ENCODE measurements at regions not wholly inside any gene's neighbourhood (a gene's known extent, or its start where the extent isn't known, plus 50 kb on each side); places are given as distances from the start of the nearest gene placed in this dataset.
"Not testable (repeated sequence)": the region's sequence is repeated elsewhere in the genome, so short reads cannot be mapped to it uniquely, and the experiment has no call there.

DNA sequence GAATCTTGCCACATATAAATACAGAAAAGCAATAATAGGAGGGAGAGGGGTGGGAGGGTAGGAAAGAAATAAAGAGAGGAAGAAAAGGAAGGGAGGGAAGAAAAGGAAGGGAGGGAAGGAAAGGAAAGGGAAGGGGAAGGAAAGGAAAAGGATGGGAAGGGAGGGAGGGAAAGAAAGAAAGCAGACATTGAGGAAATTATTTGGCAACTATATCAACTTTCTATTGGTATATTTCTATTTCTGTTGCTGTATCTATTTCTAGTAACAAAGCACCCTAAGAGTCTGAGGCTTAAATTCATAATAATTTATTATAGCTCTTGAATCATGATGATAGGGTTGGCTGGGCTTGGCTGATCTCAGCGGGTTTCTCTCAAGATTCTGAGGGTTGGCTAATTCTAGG is 648.0 kb downstream of the CCDC85A start:
- Mint-ChIP-seq H3K4me1 (ENCODE audit: unreplicated experiment) (no peaks in the 10 kb centered on the region), H3K4me3 (ENCODE audit: unreplicated experiment) (no peak overlapping the region), H3K27me3 (ENCODE audit: unreplicated experiment) (no peaks in the 10 kb centered on the region), H3K9me3 (ENCODE audit: unreplicated experiment) (no peaks in the 10 kb centered on the region), H3K36me3 (ENCODE audit: unreplicated experiment) (no peaks in the 10 kb centered on the region), H3K27ac (ENCODE audit: unreplicated experiment) (no peak overlapping the region)
- no peak for DNase-seq (ENCODE audit: extremely low spot score, unreplicated experiment)
- no peak for TF ChIP-seq CTCF (IDR thresholded peaks at IDR 0.05)

DNA sequence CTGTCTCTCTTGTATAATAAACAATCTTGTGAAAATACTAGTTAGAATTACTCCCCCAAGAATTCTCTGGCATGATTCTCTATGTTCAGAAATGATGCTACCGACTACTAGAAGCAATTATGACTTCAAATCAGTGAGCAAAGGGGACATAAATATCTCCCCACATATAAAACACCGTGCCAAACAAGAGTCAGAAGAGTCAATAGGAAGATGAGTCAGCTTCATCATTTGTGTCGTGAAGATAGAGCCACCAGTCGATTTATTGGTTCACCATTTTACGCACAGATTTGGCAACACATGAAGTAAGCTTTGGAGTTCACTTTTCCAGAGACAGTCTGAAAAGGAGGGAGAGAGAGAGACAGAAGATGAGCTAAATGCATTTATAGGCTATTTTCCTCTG is 650.9 kb downstream of the CCDC85A start:
- Mint-ChIP-seq H3K4me3 (ENCODE audit: unreplicated experiment) (no peak overlapping the region), H3K36me3 (ENCODE audit: unreplicated experiment) (no peaks in the 10 kb centered on the region), H3K4me1 (ENCODE audit: unreplicated experiment) (no peaks in the 10 kb centered on the region), H3K27me3 (ENCODE audit: unreplicated experiment) (peaks cover 8% of the 10 kb centered on the region), H3K9me3 (ENCODE audit: unreplicated experiment) (peaks cover 10% of the 10 kb centered on the region), H3K27ac (ENCODE audit: unreplicated experiment) (no peak overlapping the region)
- no peak for TF ChIP-seq CTCF (IDR thresholded peaks at IDR 0.05)
- no peak for DNase-seq (ENCODE audit: extremely low spot score, unreplicated experiment)

DNA sequence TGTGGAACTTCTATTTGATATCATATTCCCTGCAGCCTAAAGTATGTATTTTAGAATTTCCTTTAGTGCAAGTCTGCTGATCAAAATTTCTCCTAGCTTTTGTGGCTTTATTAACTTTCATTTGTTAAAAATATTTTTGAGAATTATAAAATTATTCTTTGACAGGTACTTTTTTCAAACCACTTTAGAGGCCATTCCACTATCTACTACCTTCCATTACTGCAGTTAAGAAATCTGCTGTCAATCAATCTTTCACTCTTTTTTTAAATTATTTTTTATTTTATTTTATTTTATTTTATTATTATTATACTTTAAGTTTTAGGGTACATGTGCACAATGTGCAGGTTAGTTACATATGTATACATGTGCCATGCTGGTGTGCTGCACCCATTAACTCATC is 656.2 kb downstream of the CCDC85A start:
- not testable (repeated sequence) for H3K27ac Mint-ChIP-seq (ENCODE audit: unreplicated experiment)

DNA sequence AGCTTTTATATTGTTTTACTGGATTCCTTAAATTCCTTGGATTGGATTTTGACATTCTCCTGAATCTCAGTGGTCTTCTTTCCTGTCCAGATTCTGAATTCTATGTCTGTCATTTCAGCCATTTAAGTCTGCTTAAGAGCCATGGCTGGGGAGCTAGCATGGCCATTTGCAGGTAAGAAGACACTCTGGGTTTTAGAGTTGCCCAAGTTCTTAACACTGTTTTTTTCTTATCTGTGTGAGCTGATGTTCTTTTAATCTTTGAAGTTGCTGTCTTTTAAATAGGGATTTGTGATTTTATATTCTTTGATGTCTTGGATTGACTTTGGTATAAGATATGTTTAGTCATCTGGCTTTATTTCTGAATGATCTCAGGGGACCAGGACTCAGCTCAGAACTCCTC is 677.2 kb downstream of the CCDC85A start:
- H3K4me3 Mint-ChIP-seq (ENCODE audit: unreplicated experiment), result no peak overlapping the region
- H3K27me3 Mint-ChIP-seq (ENCODE audit: unreplicated experiment), result peaks cover 24% of the 10 kb centered on the region
- no peak for TF ChIP-seq CTCF (IDR thresholded peaks at IDR 0.05)
- H3K9me3 Mint-ChIP-seq (ENCODE audit: unreplicated experiment), result peaks cover 10% of the 10 kb centered on the region
- no peak for DNase-seq (ENCODE audit: extremely low spot score, unreplicated experiment)
- H3K36me3 Mint-ChIP-seq (ENCODE audit: unreplicated experiment), result no peaks in the 10 kb centered on the region
- H3K27ac Mint-ChIP-seq (ENCODE audit: unreplicated experiment), result no peak overlapping the region
- no peaks in the 10 kb centered on the region for H3K4me1 Mint-ChIP-seq (ENCODE audit: unreplicated experiment)

More for the DNA sequence above, 656.2 kb downstream of the CCDC85A start:
- H3K27me3 Mint-ChIP-seq (ENCODE audit: unreplicated experiment); H3K4me3 Mint-ChIP-seq (ENCODE audit: unreplicated experiment); DNase-seq (ENCODE audit: extremely low spot score, unreplicated experiment); H3K36me3 Mint-ChIP-seq (ENCODE audit: unreplicated experiment); H3K4me1 Mint-ChIP-seq (ENCODE audit: unreplicated experiment): not testable (repeated sequence)
- peaks cover 21% of the 10 kb centered on the region for H3K9me3 Mint-ChIP-seq (ENCODE audit: unreplicated experiment)

DNA sequence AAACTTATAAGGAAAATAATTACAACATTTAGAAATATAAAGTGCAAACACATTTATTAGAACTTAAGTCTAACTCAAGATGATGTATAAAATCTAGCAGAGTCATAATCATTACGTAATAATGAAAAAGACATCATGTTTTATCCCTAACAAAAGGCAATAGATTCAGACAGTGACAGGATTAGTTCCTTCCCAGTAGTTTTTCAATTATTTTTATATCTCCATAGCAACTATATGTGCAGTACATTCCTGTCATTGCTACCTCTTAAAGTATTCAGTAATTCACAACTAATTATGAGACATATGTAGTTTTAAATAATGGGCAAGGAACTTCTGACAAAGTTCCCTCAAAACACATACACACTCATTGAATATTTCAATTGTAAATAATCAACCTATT is 687.9 kb downstream of the CCDC85A start:
- no peaks in the 10 kb centered on the region for H3K9me3 Mint-ChIP-seq (ENCODE audit: unreplicated experiment)
- no peaks in the 10 kb centered on the region for H3K4me1 Mint-ChIP-seq (ENCODE audit: unreplicated experiment)
- no peaks in the 10 kb centered on the region for H3K36me3 Mint-ChIP-seq (ENCODE audit: unreplicated experiment)
- no peak overlapping the region for H3K4me3 Mint-ChIP-seq (ENCODE audit: unreplicated experiment)
- peaks cover 17% of the 10 kb centered on the region for H3K27me3 Mint-ChIP-seq (ENCODE audit: unreplicated experiment)
- H3K27ac Mint-ChIP-seq (ENCODE audit: unreplicated experiment), result no peak overlapping the region
- DNase-seq (ENCODE audit: extremely low spot score, unreplicated experiment), result no peak
- TF ChIP-seq CTCF (IDR thresholded peaks at IDR 0.05), result no peak

- H3K4me1 Mint-ChIP-seq (ENCODE audit: unreplicated experiment), result no peaks in the 10 kb centered on the region
- no peak for TF ChIP-seq CTCF (IDR thresholded peaks at IDR 0.05)
- H3K27me3 Mint-ChIP-seq (ENCODE audit: unreplicated experiment), result peaks cover 35% of the 10 kb centered on the region
- no peak overlapping the region for H3K27ac Mint-ChIP-seq (ENCODE audit: unreplicated experiment)
- H3K4me3 Mint-ChIP-seq (ENCODE audit: unreplicated experiment), result no peak overlapping the region
- DNase-seq (ENCODE audit: extremely low spot score, unreplicated experiment), result no peak
- H3K36me3 Mint-ChIP-seq (ENCODE audit: unreplicated experiment), result no peaks in the 10 kb centered on the region
- H3K9me3 Mint-ChIP-seq (ENCODE audit: unreplicated experiment), result no peaks in the 10 kb centered on the region
These were observed 690.9 kb downstream of the CCDC85A start for GRCh38 chr2:56874717-56875116.
